Thyroid gland (tissue), 4 donors: ENCODE measurements at regions not wholly inside any gene's neighbourhood (a gene's known extent, or its start where the extent isn't known, plus 50 kb on each side); places are given as distances from the start of the nearest gene placed in this dataset. TPM values are rescaled to one million over a fixed set of nuclear protein-coding genes. Genes with fewer than 3 reads are reported as not detected.
"Not testable (repeated sequence)": the region's sequence is repeated elsewhere in the genome, so short reads cannot be mapped to it uniquely, and the experiment has no call there.

Source experiments
- DNase-seq, 2 donors: peaks; one replicate each; pipeline ENCODE4 v3.0.0-alpha.2; 2019
- H3K27ac ChIP-seq, 3 donors: fragments of 200-600 bp; sonication (generic); 1 replicate in 2 of 3; 2 replicates in 1 of 3; pipeline ENCODE4 v1.5.1; 2016 to 2019; ENCODE audit warnings: mild to moderate bottlenecking in 1 of 3, moderate library complexity in 1 of 3
- H3K27me3 ChIP-seq: fragments of 200-600 bp; sonication (generic); one replicate; pipeline ENCODE4 v1.5.1; 2019
- H3K36me3 ChIP-seq, 2 donors: fragments of 200-600 bp; sonication (generic); one replicate each; pipeline ENCODE4 v1.5.1; 2016 to 2019
- H3K4me1 ChIP-seq, 2 donors: fragments of 200-600 bp; sonication (generic); one replicate each; pipeline ENCODE4 v1.5.1; 2017 to 2019
- H3K4me3 ChIP-seq, 3 donors: fragments of 200-600 bp; sonication (generic); replicated peaks in 1 of 3; 1 replicate in 2 of 3; 2 replicates in 1 of 3; pipeline ENCODE4 v1.5.1; 2016; ENCODE audit warnings: mild to moderate bottlenecking in 1 of 3
- H3K9me3 ChIP-seq: fragments of 200-600 bp; sonication (generic); one replicate; pipeline ENCODE4 v1.5.1; 2017
- CTCF ChIP-seq, 6 experiments: fragments of 200-600 bp in 3 of 6; fragments of 450-650 bp in 3 of 6; sonication (generic) in 3 of 6; IDR thresholded peaks; one replicate each; pipeline ENCODE4 v1.5.1; 2016 to 2019; ENCODE audit warnings: antibody characterized with exemption in 6 of 6, mild to moderate bottlenecking in 2 of 6, inconsistent platforms in 1 of 6, moderate library complexity in 1 of 6
- POLR2A ChIP-seq, 2 donors: fragments of 450-650 bp; IDR thresholded peaks; one replicate each; pipeline ENCODE4 v1.6.1; 2017; ENCODE audit warnings: antibody characterized with exemption in 2 of 2, mild to moderate bottlenecking in 2 of 2, moderate library complexity in 1 of 2
- WGBS, 2 donors: methylation state at CpG; one replicate each; pipeline ENCODE4 v1.1.5; 2017; 5-methylcytosine and 5-hydroxymethylcytosine counted together
- intact Hi-C: fragments of 100-400 bp; cut with DNase I; formaldehyde crosslinking; loops from one replicate; pipeline ENCODE4 v1.15.1; 2023
- small RNA-seq: library from RNA; depleted of rRNA; stranded (forward); fragments of <200 nt; gene quantifications from one replicate; pipeline ENCODE3, GENCODE V24; 2016

DNA sequence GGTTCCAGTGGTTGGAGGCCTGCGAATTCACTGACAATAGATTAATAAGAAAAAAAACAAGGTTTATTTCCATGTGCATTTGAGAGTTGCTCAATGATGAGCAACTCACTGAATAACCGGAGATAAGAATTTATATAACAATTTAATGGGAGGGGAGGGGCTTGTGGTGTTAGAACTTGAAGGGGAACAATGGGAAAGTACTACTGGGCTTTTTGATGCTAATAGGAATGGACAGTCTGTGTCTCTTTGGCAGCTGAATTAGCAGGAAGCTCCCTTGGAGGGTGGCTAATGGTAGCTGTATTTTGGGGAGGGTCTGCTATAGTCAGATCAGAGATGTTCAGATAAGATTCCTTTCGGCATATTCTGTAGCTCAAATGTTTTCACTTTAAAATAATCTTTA lies 62.4 kb upstream of the GMDS start:
- TF ChIP-seq CTCF (IDR thresholded peaks at IDR 0.05) (no peak), POLR2A (IDR thresholded peaks at IDR 0.05) (no peak)
- no peak for DNase-seq
- WGBS, 2 donors, result 91 to 94% methylated on average over 3 of the region's 3 CpGs
- Histone ChIP-seq H3K4me1 (no peaks in the 10 kb centered on the region), H3K4me3 (no peak overlapping the region), H3K9me3 (no peaks in the 10 kb centered on the region), H3K27ac (no peak overlapping the region), H3K36me3 (no peaks in the 10 kb centered on the region), H3K27me3 (no peaks in the 10 kb centered on the region)
- intact Hi-C loops, result no loop called here

DNA sequence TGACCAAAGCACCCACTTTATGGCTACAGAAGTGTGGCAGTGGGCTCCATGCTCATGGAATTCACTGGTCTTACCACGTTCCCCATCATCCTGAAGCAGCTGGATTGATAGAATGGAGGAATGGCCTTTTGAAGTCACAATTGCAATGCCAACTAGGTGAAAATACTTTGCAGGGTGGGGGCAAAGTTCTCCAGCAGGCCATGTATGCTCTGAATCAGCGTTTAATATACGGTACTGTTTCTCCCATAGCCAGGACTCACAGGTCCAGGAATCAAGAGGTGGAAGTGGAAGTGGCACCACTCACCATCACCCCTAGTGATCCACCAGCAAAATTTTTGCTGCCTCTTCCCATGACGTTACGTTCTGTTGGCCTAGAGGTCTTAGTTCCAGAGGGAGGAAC lies 60.5 kb upstream of the GMDS start:
- H3K27ac ChIP-seq, result no peak overlapping the region
- no peak for TF ChIP-seq CTCF (IDR thresholded peaks at IDR 0.05)
- TF ChIP-seq POLR2A (IDR thresholded peaks at IDR 0.05), result no peak
- H3K36me3 ChIP-seq, result no peaks in the 10 kb centered on the region
- no peaks in the 10 kb centered on the region for H3K9me3 ChIP-seq
- 95 to 97% methylated on average over 5 of the region's 5 CpGs for WGBS, 2 donors
- no peak overlapping the region for H3K4me3 ChIP-seq
- no peak for DNase-seq
- no peaks in the 10 kb centered on the region for H3K4me1 ChIP-seq
- intact Hi-C loops, result no loop called here
- no peaks in the 10 kb centered on the region for H3K27me3 ChIP-seq

DNA sequence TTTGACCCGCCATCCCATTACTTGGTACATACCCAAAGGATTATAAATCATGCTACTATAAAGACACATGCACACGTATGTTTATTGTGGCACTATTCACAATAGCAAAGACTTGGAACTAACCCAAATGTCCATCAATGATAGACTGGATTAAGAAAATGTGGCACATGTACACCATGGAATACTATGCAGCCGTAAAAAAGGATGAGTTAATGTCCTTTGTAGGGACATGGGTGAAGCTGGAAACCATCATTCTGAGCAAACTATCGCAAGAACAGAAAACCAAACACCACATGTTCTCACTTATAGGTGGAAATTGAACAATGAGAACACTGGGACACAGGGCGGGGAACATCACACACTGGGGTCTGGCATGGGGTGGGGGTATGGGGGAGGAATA lies 57.1 kb upstream of the GMDS start:
- H3K4me3 ChIP-seq, H3K27me3 ChIP-seq, H3K9me3 ChIP-seq, H3K36me3 ChIP-seq, H3K4me1 ChIP-seq, intact Hi-C loops, DNase-seq, H3K27ac ChIP-seq: not testable (repeated sequence)
- WGBS, 2 donors, result 94 to 95% methylated on average over 5 of the region's 5 CpGs

- 96 to 97% methylated on average over 2 of the region's 2 CpGs for WGBS, 2 donors
- Histone ChIP-seq H3K27me3 (no peaks in the 10 kb centered on the region), H3K27ac (no peak overlapping the region), H3K4me1 (no peaks in the 10 kb centered on the region), H3K9me3 (no peaks in the 10 kb centered on the region), H3K36me3 (no peaks in the 10 kb centered on the region), H3K4me3 (no peak overlapping the region)
- intact Hi-C loops, result no loop called here
- TF ChIP-seq POLR2A (IDR thresholded peaks at IDR 0.05), result no peak
- no peak for TF ChIP-seq CTCF (IDR thresholded peaks at IDR 0.05)
- DNase-seq, result no peak
Observed at GRCh38 chr6:2296781-2297180, 51.4 kb upstream of the GMDS start.

Small RNAs in the stretch of these regions (small RNA-seq; reads per million reads assigned to genes)
- not detected for gene HMGN2P28
